NCI-H2107 treated with DMSO at 0.1 percent for 48 hours (cell line): ENCODE measurements at regions not wholly inside any gene's neighbourhood (a gene's known extent, or its start where the extent isn't known, plus 50 kb on each side); places are given as distances from the start of the nearest gene placed in this dataset.

ENCODE experiments used
- DNase-seq: peaks from one replicate; lab custom pipeline; 2025; ENCODE audit not compliant: unreplicated experiment; lab: John Stamatoyannopoulos, UW

DNA sequence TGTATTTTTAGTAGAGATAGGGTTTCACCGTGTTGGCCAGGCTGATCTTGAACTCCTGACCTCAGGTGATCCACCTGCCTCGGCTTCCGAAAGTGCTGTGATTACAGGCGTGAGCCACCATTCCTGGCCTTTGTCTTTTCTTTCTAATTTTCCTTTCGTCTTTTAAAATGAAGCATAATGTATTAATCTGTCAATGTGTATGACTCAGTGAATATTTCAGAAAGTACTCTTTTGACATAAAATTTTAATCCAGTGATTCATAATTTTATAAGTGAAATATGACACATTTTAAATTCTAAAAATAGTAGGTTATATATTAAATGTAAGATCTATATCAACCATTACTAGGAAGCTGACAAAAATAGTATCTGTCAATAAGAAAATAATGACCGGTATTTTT is 1059.0 kb upstream of the PRMT6 start:
- no peak for DNase-seq

- no peak for DNase-seq
Measured at GRCh38 chr1:106022312-106022902, 1034.1 kb upstream of the PRMT6 start.

- DNase-seq, result no peak
Measured at GRCh38 chr1:106027871-106028270, 1028.6 kb upstream of the PRMT6 start.

GRCh38 chr1:106037526-106037925 is 1018.9 kb upstream of the PRMT6 start:
- no peak for DNase-seq

GRCh38 chr1:106038260-106038659 is 1018.2 kb upstream of the PRMT6 start:
- no peak for DNase-seq

GRCh38 chr1:106043971-106044370 is 1012.5 kb upstream of the PRMT6 start:
- no peak for DNase-seq

DNA sequence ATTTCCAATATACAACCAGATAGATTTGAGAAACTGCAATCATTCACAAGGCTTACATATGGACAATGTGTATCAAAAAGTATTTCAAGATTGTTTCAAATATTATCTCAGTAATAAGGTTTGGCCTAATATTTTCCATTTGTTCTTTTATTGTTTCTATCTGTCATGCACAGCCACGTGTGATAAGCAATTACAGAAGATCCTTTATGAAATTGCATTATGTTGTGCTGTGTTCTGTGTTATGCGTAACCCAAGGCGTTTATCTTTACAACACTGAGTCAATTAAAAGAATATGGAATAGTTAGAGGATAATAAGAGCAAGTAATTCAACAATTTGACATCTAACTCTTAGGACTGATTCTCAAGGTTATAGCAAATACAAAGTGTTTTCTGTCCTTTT is 1009.3 kb upstream of the PRMT6 start:
- DNase-seq, result no peak

DNA sequence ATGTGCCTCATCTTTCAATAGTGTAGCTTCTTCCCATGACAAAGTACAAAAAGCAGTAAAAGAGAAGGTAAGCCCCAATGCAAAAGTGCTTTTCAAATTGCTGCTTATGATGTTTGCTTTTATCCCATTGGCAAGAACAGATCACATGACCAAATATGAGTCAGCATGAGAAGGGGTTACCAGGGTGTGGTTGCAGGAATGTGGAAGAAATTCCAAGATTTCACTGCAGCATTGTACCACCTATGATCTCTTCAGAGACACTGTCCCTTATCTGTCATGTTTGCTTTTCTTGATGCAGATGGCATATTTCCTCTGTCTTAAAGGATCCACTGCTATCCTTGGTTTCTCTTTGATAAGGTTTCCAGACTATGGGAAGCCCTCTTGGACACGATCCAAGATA is 1006.9 kb upstream of the PRMT6 start:
- DNase-seq, result no peak

- DNase-seq, result no peak
Measured at GRCh38 chr1:106055855-106056254, 1000.6 kb upstream of the PRMT6 start.

- no peak for DNase-seq
Measured at GRCh38 chr1:106061586-106062495, 994.6 kb upstream of the PRMT6 start.

DNA sequence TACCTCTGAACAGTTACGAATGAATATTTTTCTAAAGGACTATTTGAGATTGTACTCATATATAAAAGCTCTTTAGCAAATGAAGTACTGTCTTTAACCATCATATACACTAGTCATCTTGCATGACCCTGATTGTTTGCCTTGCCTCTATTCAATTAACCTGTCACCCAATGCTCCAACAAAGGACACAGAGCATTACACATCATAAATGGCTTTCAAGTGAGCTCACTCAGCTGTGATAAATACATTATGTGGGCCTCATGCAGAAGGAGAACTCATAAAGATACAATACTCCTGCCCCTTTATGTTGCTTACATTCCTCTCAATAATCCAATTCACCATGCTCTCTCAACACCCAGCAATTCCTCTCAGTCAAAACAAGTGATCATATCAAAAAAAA is 993.0 kb upstream of the PRMT6 start:
- peak; percentile 23 for DNase-seq

DNA sequence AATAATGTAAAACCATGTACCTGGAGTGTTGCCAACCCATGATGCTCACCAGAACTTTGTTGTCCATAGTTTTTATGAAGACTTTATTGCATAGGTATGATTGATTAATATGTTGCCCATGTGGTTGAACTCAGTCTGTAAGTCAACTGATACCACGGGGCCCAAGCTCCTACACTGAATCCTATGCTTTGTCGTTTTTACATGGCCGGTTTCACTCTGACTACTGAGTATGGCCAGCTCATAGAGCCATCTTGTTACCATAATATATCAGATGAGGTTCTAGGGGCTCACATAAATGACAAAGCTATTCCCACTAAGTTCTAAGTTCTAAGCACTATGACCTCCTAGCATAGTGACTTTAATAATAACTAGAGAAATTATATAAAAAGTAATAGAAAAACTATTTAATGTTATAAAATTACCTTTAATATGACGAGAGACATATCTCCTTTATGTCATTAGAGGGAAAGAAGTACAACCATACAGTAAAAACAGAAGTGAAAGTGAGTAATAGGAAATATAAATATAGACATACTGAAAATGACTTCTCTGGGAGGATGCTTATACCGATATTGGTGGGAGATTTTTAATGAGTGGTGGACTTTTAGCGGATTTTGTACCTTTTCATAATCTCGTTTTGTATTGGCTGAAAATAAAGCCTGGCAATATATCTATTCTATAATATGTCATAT is 983.4 kb upstream of the PRMT6 start:
- DNase-seq, result no peak

DNA sequence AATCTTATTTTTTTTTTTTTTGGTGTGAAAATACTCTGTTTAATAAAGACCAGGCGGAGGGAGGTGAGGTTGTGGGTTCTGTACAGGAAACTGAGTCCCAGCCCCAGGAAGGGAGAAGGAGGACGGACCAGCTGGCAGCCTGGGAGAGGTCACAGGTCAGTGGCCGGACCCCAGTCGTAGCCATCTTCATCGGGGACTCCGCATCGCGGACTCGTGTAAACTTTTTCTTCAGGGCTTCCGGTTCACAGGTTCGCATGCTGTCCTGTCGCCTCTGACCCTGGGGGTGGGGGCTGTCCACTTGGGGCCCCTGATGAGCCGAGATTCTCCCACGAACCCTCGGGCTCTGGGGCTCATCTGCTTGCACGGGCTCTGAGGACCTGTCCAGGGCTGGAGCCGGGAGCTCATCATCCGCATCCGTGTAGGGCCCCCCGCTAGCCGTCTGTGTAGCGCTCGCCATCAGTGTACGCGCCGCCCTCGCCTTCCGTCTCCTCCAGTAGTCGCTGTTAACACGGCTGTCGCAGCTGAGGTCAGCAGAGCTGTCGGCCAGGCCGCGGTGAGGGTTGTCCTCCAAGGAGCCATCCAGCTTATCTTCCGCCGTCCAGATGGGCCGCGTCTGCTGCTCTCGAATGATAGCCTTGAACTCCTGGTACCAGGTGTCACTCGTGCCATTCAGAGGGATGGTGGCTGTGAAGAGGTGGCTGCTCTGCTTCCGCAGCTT is 975.7 kb upstream of the PRMT6 start:
- no peak for DNase-seq

DNA sequence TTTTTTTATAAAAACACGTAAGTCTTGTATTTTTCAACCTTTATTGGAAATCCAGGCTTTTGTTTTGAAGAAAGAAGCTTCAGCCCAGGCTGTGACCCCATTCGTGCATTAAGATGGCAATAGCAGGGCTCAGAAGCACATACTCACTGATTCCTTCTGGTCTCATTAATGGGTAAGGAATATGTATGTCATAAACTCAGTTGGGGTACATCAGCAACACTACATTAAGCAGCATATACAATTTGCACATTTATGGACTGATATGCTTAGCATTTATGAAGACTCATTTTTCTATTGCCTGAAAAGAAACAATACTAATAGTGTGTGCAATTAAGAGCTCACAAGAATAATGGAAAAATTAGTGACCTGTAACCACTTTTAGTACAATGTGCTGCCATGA is 945.4 kb upstream of the PRMT6 start:
- no peak for DNase-seq

- no peak for DNase-seq
Measured at GRCh38 chr1:106113851-106114250, 942.6 kb upstream of the PRMT6 start.

GRCh38 chr1:106120789-106121188 is 935.7 kb upstream of the PRMT6 start:
- DNase-seq, result no peak

GRCh38 chr1:106121728-106122127 is 934.7 kb upstream of the PRMT6 start:
- DNase-seq, result no peak

DNA sequence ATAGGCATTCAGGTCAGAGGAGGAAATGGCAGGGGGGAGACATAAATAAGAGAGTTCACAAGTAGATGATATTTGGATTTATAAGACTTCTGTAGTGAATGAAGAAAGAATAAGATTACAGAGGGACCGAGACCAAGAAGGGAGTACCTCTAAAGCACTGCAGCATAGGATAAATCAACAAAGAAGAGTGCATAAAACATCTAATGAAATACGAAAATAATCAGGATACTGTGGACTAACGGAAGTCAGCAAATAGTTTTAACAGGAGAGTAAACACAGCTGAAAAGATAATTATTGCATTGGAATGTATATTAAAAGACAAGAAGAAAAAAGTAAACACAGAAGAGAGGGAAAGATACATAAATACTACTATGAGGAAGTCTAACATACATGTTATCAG is 921.9 kb upstream of the PRMT6 start:
- DNase-seq, result no peak

- DNase-seq, result no peak
Measured at GRCh38 chr1:106173101-106173500, 883.4 kb upstream of the PRMT6 start.

GRCh38 chr1:106178791-106179190 is 877.7 kb upstream of the PRMT6 start:
- no peak for DNase-seq

GRCh38 chr1:106181866-106182265 is 874.6 kb upstream of the PRMT6 start:
- DNase-seq, result no peak
